ENCODE measurements at regions not wholly inside any gene's neighbourhood (a gene's known extent, or its start where the extent isn't known, plus 50 kb on each side); places are given as distances from the start of the nearest gene placed in this dataset.
"Not testable (repeated sequence)": the region's sequence is repeated elsewhere in the genome, so short reads cannot be mapped to it uniquely, and the experiment has no call there.

DNA sequence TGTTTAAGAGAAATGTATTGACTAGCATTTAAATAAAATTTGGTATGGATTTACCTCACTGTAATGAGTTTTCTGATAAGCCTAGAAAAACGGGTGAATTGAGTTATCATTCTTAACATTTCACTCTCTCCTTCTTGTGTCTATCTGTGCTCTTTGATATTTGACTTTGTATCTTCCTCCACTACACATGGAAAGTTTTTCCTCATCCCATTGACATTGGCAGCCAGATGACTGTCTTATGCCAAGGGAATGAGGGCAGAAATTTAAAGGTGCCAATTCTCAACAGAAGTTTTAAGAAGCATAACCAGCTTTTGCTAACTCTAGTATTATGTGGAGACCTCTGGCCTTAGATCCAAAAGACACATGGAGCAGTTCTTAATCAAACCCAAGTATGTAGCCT, 376.6 kb downstream of the DSEL start:
- no peak overlapping the region for H3K4me3 ChIP-seq (ENCODE audit: low read length)
- TF ChIP-seq ZNF274 (IDR thresholded peaks at IDR 0.05; ENCODE audit: low read depth, low read length), result no peak

DNA sequence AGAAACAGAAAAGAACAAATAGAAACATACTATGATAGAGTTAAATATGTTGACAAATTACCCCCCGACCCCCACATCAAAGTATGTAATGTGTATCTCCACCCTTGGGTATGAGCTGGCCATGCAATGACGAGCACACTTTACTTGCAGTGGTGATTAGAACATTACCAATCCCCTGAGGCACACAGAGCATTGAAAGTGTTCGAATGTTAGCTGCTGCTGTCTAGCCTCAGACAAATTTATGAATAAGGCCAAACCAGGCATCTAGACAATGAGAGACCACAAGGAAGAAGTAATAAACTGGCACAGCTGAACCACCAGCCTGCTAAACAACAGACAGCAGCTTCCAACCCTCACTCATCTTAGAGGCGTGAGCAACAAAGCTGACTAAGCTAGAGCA, 380.5 kb downstream of the DSEL start:
- no peak for TF ChIP-seq ZNF274 (IDR thresholded peaks at IDR 0.05; ENCODE audit: low read depth, low read length)
- H3K4me3 ChIP-seq (ENCODE audit: low read length), result no peak overlapping the region

DNA sequence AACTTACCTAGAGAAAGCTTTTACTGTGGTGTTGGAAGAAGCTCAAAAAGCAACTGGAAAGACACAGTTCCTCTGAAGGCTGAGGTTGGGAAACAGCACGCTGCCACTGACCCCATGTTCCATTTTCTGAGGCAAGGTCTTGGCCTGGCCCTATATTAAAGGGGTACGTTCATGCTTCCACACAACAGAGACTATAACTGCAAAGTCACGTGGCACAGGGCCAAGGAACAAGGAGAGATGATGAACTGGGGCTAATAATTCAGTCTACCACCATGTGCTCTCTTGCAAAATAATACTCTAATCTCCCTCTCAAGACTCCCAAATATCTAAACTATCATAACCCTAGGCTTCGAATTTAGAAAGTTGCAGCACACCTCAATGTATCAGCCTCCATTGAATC, 381.6 kb downstream of the DSEL start:
- no peak overlapping the region for H3K4me3 ChIP-seq (ENCODE audit: low read length)
- TF ChIP-seq ZNF274 (IDR thresholded peaks at IDR 0.05; ENCODE audit: low read depth, low read length), result no peak

DNA sequence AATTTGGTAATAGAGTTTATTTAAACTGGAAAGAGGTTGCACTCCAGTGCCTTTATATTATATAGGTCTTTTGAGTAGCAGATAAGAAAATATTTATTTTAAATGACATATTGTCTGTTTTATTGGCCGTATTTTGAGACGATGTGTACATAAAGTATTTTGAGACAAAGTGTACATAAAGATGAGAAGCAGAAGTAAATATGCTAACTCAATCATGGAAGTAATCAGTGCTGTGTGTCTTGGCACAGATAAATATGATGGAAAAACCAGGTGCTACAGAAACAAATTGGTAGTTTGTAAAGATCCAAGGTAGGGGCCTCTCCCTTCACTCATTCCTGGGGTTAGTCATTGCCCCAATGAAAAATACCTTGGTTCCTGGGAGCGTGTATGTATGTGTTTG, 382.9 kb downstream of the DSEL start:
- no peak overlapping the region for H3K4me3 ChIP-seq (ENCODE audit: low read length)
- TF ChIP-seq ZNF274 (IDR thresholded peaks at IDR 0.05; ENCODE audit: low read depth, low read length), result no peak

DNA sequence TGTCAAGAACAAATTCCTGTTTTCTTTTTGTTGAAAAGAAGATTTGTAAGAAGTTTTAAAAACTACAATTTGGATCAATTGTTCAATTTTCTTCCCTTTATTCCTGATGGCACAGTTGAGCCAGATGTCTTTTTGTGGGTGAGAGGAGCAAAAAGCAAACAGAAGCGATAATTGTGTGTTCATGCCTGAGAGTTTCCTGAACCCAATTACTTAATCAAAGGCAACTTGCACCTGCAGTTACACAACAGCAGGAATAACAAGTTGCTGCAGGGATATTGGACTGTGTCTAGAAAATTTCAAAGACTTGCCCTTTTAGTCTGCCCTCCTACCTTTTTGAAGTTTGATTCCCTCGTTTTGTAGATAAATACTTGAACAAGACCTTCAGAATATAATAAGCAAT, 383.6 kb downstream of the DSEL start:
- no peak overlapping the region for H3K4me3 ChIP-seq (ENCODE audit: low read length)
- TF ChIP-seq ZNF274 (IDR thresholded peaks at IDR 0.05; ENCODE audit: low read depth, low read length), result no peak

DNA sequence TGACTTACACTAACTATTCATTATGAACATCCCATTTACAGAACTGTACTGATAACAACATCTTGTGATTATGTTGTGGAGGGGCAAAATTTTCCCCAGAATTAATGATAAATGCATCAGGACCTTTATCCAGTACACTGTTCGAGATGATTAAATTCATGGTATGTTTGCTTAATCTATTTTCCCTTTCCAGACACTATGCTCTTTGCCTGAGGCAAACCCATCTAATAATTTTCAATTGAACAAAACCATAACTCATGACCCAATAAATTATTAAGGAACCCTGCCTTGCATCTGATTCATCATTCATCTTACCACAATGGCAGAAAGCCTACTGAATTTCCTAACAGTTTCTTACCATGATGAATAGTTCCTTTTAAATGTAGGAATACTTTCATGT, 385.0 kb downstream of the DSEL start:
- H3K4me3 ChIP-seq (ENCODE audit: low read length), result no peak overlapping the region
- TF ChIP-seq ZNF274 (IDR thresholded peaks at IDR 0.05; ENCODE audit: low read depth, low read length), result no peak

DNA sequence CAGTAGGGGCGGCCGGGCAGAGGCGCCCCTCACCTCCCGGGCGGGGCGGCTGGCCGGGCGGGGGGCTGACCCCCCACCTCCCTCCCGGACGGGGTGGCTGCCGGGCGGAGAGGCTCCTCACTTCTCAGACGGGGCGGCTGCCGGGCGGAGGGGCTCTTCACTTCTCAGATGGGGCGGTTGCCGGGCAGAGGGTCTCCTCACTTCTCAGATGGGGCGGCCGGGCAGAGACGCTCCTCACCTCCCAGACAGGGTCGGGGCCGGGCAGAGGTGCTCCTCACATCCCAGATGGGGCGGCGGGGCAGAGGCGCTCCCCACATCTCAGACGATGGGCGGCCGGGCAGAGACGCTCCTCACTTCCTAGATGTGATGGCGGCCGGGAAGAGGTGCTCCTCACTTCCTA, 389.8 kb downstream of the DSEL start:
- H3K4me3 ChIP-seq (ENCODE audit: low read length), result not testable (repeated sequence)

DNA sequence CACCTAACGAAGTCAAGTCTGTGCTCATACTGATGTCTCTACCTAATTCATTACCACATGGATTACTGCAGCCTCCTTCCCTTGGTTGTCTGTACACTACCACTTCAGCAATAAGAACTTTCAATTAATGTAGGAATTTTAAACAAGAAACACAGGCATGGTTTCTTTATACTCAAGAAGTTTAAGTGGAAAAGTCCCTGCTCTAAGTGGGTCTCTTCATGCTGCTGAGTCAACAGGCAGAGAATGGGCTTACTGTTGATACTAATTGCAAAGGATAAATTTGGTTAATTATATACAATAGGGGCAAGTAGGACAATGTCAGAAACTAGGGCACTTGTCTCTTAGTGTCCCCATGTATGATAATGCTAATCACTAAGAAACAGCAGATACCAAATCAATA, 392.6 kb downstream of the DSEL start:
- no peak overlapping the region for H3K4me3 ChIP-seq (ENCODE audit: low read length)
- no peak for TF ChIP-seq ZNF274 (IDR thresholded peaks at IDR 0.05; ENCODE audit: low read depth, low read length)

DNA sequence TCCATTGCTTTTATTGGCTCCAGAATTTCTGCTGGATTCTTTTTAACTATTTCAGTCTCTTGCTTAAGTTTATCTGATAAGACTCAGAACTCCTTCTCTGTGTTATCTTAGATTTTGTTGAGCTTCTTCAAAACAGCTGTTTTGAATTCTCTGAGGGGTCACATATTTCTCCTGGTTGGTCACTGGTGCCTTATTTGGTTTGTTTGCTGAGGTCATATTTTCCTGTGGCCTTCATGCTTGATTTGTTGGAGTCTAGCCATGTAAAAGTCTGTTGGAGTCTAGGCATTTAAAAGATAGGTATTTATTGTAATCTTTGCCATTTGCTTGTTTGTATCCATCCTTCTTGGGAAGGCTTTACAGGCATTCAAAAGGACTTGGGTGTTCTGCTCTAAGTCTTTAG, 398.7 kb downstream of the DSEL start:
- TF ChIP-seq ZNF274 (IDR thresholded peaks at IDR 0.05; ENCODE audit: low read depth, low read length), result no peak

DNA sequence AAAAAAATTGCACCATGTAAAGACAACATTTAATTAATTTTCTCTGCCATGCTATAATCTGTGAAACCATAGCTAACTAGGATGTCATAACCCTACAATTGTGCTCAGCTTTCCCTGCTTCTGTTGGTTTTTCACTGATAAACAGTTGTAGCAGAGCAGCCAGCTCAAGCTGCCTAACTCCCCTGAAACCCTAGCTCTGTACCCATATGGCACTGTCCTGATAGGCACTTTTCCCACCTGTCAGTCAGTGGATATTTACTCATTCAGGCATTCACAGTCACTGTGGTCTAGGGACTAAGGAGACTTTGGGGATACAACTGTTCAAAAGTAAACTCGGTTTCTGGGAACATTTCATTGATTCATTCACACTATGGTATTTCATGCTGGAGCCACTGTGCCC, 407.0 kb downstream of the DSEL start:
- TF ChIP-seq ZNF274 (IDR thresholded peaks at IDR 0.05; ENCODE audit: low read depth, low read length), result no peak

More for the DNA sequence above, 398.7 kb downstream of the DSEL start:
- H3K4me3 ChIP-seq (ENCODE audit: low read length), result no peak overlapping the region

DNA sequence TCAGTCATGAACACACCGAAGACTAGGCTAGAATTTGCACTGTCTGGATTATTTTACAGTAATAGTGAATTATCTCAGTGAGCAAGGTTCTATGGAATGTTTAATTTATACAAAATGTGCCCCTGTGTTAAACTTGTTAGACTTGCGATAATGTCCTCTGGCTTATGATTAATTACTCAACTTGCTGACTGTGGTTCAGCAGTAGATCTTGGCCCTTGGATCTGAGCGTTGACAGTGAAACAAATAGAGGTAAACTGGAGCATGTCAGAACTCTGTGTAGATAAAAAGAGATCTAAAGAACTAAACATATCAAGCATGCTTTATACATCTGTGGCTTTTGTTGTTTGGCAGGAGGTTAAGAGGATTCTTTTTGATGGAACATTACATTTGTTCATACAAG, 407.6 kb downstream of the DSEL start:
- no peak overlapping the region for H3K4me3 ChIP-seq (ENCODE audit: low read length)
- no peak for TF ChIP-seq ZNF274 (IDR thresholded peaks at IDR 0.05; ENCODE audit: low read depth, low read length)

More for the DNA sequence above, 407.0 kb downstream of the DSEL start:
- no peak overlapping the region for H3K4me3 ChIP-seq (ENCODE audit: low read length)

DNA sequence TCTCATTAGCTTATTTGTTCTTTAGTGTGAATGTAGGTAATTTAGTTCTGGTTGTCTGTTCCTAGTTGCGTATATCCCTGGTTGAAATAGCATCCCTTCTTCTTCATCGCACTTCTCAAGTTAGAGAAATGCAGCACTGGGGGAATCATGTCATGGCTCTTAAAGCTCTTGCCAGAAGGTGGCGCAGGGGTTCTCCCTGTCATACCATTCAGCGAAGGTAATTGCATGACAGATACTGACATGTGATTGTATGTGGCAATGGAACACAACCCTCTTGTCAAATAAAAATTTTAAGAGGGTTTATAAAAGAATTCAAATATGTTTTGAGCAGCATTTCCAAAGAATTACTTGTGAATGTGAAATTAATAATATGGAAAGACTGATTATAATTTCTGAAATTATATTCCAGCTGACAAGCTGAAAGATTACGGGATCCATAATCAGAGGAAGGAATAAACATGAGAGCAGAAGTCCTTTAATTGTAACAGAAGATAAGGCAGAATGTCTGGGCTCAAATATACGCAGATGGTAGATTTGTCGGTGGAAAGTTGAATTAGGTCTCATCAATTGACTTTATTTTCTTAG, 411.7 kb downstream of the DSEL start:
- H3K4me3 ChIP-seq (ENCODE audit: low read length), result no peak overlapping the region
- TF ChIP-seq ZNF274 (IDR thresholded peaks at IDR 0.05; ENCODE audit: low read depth, low read length), result no peak

DNA sequence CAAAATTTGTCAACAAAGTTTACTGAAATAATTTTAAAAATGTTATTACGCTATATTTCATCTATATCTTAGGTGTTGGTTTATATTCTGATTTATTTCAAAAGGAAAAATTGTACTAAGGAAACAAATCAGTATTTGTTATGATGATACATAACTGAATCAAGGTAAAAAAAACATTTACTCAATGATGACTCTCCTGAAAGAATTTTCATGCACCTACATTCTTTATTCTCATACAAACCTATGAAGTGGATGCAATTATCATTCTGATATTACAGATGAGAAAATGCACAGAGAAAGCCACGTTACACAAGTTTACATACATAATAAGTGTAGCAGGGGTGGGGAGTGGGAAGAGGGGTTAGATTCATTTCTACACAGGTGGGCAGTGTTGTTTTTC, 422.4 kb downstream of the DSEL start:
- TF ChIP-seq ZNF274 (IDR thresholded peaks at IDR 0.05; ENCODE audit: low read depth, low read length), result no peak
- no peak overlapping the region for H3K4me3 ChIP-seq (ENCODE audit: low read length)

DNA sequence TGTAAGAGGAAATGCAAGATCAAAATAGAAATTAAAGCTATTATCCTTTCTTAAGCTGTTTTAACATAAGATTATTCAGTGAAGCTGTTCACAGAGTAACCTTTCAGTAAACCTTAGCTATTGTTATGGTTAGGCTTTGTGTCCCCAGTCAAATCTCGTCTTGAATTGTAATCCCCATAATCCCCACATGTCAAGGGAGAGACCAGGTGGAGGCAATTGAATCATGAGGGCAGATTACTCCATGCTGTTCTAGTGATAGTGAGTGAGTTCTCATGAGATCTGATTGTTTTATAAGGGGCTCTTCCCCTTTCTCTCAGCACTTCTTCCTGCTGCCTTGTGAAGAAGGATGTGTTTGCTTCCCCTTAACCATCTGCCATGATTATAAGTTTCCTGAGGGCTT, 424.4 kb downstream of the DSEL start:
- no peak overlapping the region for H3K4me3 ChIP-seq (ENCODE audit: low read length)
- TF ChIP-seq ZNF274 (IDR thresholded peaks at IDR 0.05; ENCODE audit: low read depth, low read length), result no peak

DNA sequence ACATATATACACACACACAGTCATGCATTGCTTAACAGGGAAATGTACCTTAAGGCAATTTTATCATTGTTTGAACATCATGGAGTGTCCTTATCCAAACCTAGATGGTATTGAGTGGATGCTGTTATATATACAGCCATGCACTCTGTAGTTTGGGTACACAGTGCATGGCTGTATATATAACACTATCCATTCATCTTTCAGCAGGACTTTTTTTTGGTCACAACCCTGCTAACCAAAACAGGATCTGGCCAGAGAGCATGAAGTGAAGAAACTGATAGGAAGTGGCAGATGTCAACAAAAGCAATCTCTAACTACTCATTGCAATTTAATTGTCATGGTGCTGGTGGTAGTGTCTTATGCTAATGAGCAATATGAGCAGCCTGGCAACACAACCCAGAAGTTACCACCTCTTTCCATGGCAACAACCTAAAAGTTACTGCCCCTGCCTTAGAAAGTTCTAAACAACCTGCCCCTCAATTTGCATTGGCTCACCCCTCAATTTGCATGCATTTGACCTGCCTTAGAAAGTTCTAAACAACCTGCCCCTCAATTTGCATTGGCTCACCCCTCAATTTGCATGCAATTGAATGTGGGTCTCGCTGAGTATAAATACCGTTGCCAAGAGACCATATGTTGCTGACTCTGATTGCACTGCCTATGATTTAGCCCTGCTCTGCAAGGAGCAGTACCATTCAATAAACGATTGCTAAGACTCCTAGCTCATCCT, 434.9 kb downstream of the DSEL start:
- no peak for TF ChIP-seq ZNF274 (IDR thresholded peaks at IDR 0.05; ENCODE audit: low read depth, low read length)
- no peak overlapping the region for H3K4me3 ChIP-seq (ENCODE audit: low read length)

DNA sequence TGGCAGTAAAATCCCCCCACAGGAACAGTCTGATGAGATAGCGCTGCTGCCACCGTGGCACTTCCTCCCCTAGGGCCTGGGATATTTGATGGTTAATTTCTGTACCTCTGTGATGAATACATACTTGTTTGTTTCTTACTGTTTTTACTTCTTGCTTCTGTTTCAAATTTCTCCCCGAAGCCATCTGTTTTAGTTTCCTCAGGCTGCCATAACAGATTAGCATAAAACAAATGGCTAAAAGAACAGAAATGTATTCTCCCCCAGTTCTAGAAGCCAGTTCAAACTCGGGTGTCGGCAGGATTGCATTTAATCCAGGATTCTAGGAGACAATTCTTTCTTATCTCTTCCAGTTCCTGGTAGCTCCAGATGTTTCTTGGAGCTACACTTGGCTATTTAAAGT, 435.9 kb downstream of the DSEL start:
- no peak for TF ChIP-seq ZNF274 (IDR thresholded peaks at IDR 0.05; ENCODE audit: low read depth, low read length)
- H3K4me3 ChIP-seq (ENCODE audit: low read length), result no peak overlapping the region
